Neural cell (in vitro differentiated cells): ENCODE measurements at regions not wholly inside any gene's neighbourhood (a gene's known extent, or its start where the extent isn't known, plus 50 kb on each side); places are given as distances from the start of the nearest gene placed in this dataset.

Experiments
- CTCF ChIP-seq: fragments of 450-650 bp; IDR thresholded peaks from 2 replicates; pipeline ENCODE4 v1.5.1; 2014; ENCODE audit warnings: antibody characterized with exemption, mild to moderate bottlenecking, moderate library complexity; ENCODE audit not compliant: poor library complexity, severe bottlenecking
- EP300 ChIP-seq: fragments of 450-650 bp; conservative IDR thresholded peaks from 2 replicates; pipeline ENCODE4 v1.6.1; 2014; ENCODE audit warnings: antibody characterized with exemption, mild to moderate bottlenecking, moderate library complexity; ENCODE audit not compliant: poor library complexity, severe bottlenecking
- POLR2AphosphoS5 ChIP-seq: IDR thresholded peaks from 2 replicates; pipeline ENCODE4 v1.6.1; 2012
- SMC3 ChIP-seq: fragments of 450-650 bp; conservative IDR thresholded peaks from 2 replicates; pipeline ENCODE4 v1.6.1; 2014; ENCODE audit warnings: antibody characterized with exemption, mild to moderate bottlenecking, moderate library complexity; ENCODE audit not compliant: poor library complexity

GRCh38 chr9:27755846-27756245 is 182.6 kb upstream of the C9orf72 start:
- TF ChIP-seq POLR2AphosphoS5 (no peak), CTCF (no peak), SMC3 (no peak), EP300 (no peak)
